CD14-positive monocyte (primary cell): ENCODE measurements at regions not wholly inside any gene's neighbourhood (a gene's known extent, or its start where the extent isn't known, plus 50 kb on each side); places are given as distances from the start of the nearest gene placed in this dataset.

Source experiments
- DNase-seq, 3 donors: peaks; one replicate each; pipeline ENCODE4 v3.0.0-alpha.2; 2011 to 2022
- H2AFZ ChIP-seq: 2 replicates; pipeline ENCODE4 v1.6.0; 2012; ENCODE audit warnings: mild to moderate bottlenecking, low read depth, low read length, inconsistent platforms; ENCODE audit not compliant: insufficient read depth, poor library complexity, severe bottlenecking
- H3K27ac ChIP-seq, 2 donors: 1 replicate in 1 of 2; 2 replicates in 1 of 2; pipeline ENCODE4 v1.5.1; 2012 to 2013; ENCODE audit warnings: low read length in 2 of 2, control low read depth in 1 of 2, inconsistent platforms in 1 of 2, low read depth in 1 of 2, mild to moderate bottlenecking in 1 of 2
- H3K27me3 ChIP-seq, 2 donors: one replicate each; pipeline versions ENCODE4 v1.6.0 to v1.6.1; 2011 to 2013; ENCODE audit warnings: low read length in 2 of 2; ENCODE audit not compliant: control insufficient read depth in 2 of 2, insufficient read depth in 2 of 2
- H3K36me3 ChIP-seq, 2 donors: replicated peaks in 1 of 2; 1 replicate in 1 of 2; 2 replicates in 1 of 2; pipeline versions ENCODE4 v1.5.1 to v1.6.1; 2012 to 2013; ENCODE audit warnings: low read length in 2 of 2, control low read depth in 1 of 2, inconsistent platforms in 1 of 2, mild to moderate bottlenecking in 1 of 2; ENCODE audit not compliant: insufficient read depth in 2 of 2, control insufficient read depth in 1 of 2
- H3K4me1 ChIP-seq, 2 donors: 1 replicate in 1 of 2; 2 replicates in 1 of 2; pipeline versions ENCODE4 v1.5.1 to v1.6.1; 2012 to 2013; ENCODE audit warnings: low read length in 2 of 2, control low read depth in 1 of 2, inconsistent platforms in 1 of 2, mild to moderate bottlenecking in 1 of 2, moderate library complexity in 1 of 2; ENCODE audit not compliant: insufficient read depth in 2 of 2, control insufficient read depth in 1 of 2
- H3K4me2 ChIP-seq: replicated peaks from 2 replicates; pipeline ENCODE3; 2012; ENCODE audit warnings: low read length, moderate library complexity, mild to moderate bottlenecking; ENCODE audit not compliant: poor library complexity, severe bottlenecking; ENCODE audit errors: extremely low read depth
- H3K4me3 ChIP-seq, 3 experiments: fragments of 200-600 bp in 1 of 3; sonication (generic) in 1 of 3; replicated peaks in 1 of 3; 1 replicate in 2 of 3; 2 replicates in 1 of 3; pipeline ENCODE4 v1.5.1; 2011 to 2013; ENCODE audit warnings: low read length in 3 of 3, mild to moderate bottlenecking in 3 of 3, control low read depth in 2 of 3, low read depth in 2 of 3, inconsistent platforms in 1 of 3, moderate library complexity in 1 of 3
- H3K79me2 ChIP-seq: 2 replicates; pipeline ENCODE4 v1.6.0; 2012; ENCODE audit warnings: mild to moderate bottlenecking, control low read depth, inconsistent platforms, low read length, moderate library complexity; ENCODE audit not compliant: insufficient read depth
- H3K9ac ChIP-seq: 2 replicates; pipeline ENCODE4 v1.6.0; 2017; ENCODE audit warnings: low read length, mild to moderate bottlenecking; ENCODE audit not compliant: insufficient read depth, poor library complexity, severe bottlenecking
- H3K9me3 ChIP-seq, 2 donors: replicated peaks in 1 of 2; 1 replicate in 1 of 2; 2 replicates in 1 of 2; pipeline versions ENCODE4 v1.5.1 to v1.6.1; 2012 to 2013; ENCODE audit warnings: low read length in 2 of 2, control low read depth in 1 of 2; ENCODE audit not compliant: control insufficient read depth in 1 of 2, insufficient read depth in 1 of 2
- H4K20me1 ChIP-seq: 2 replicates; pipeline ENCODE4 v1.6.0; 2012; ENCODE audit warnings: mild to moderate bottlenecking, low read length, control low read depth, moderate library complexity; ENCODE audit not compliant: insufficient read depth
- H3K27ac Mint-ChIP-seq, 7 donors: one replicate each; pipeline ENCODE4 v1.8.0; 2020; ENCODE audit warnings: mild to moderate bottlenecking in 7 of 7, mixed read lengths in 7 of 7, moderate library complexity in 6 of 7, inconsistent platforms in 2 of 7
- H3K27me3 Mint-ChIP-seq, 3 donors: one replicate each; pipeline ENCODE4 v1.8.0; 2021 to 2022; ENCODE audit warnings: low read depth in 3 of 3, mild to moderate bottlenecking in 3 of 3, mixed read lengths in 3 of 3, moderate library complexity in 3 of 3, inconsistent platforms in 1 of 3
- H3K36me3 Mint-ChIP-seq, 2 donors: one replicate each; pipeline ENCODE4 v1.8.0; 2020; ENCODE audit warnings: mixed read lengths in 2 of 2, inconsistent platforms in 1 of 2, mild to moderate bottlenecking in 1 of 2
- H3K4me1 Mint-ChIP-seq: one replicate; pipeline ENCODE4 v1.8.0; 2020; ENCODE audit warnings: mild to moderate bottlenecking, mixed read lengths
- H3K4me3 Mint-ChIP-seq, 2 donors: one replicate each; pipeline ENCODE4 v1.8.0; 2020; ENCODE audit warnings: mild to moderate bottlenecking in 2 of 2, mixed read lengths in 2 of 2, moderate library complexity in 1 of 2
- H3K9me3 Mint-ChIP-seq, 7 donors: one replicate each; pipeline ENCODE4 v1.8.0; 2020 to 2022; ENCODE audit warnings: mixed read lengths in 7 of 7, mild to moderate bottlenecking in 6 of 7, moderate library complexity in 6 of 7, inconsistent platforms in 2 of 7
- CTCF ChIP-seq: fragments of 200-600 bp; IDR thresholded peaks from one replicate; pipeline ENCODE4 v1.8.0; 2022; ENCODE audit warnings: antibody characterized with exemption, mild to moderate bottlenecking
- WGBS: methylation state at CpG from one replicate; pipeline ENCODE4 v1.1.5; 2013; ENCODE audit warnings: missing lambda C conversion rate; ENCODE audit not compliant: insufficient coverage; 5-methylcytosine and 5-hydroxymethylcytosine counted together
- intact Hi-C, 2 donors: fragments of 100-400 bp; cut with micrococcal nuclease; formaldehyde crosslinking; loops; one replicate each; pipeline versions ENCODE4 v1.15.0 to v1.15.1; 2023

DNA sequence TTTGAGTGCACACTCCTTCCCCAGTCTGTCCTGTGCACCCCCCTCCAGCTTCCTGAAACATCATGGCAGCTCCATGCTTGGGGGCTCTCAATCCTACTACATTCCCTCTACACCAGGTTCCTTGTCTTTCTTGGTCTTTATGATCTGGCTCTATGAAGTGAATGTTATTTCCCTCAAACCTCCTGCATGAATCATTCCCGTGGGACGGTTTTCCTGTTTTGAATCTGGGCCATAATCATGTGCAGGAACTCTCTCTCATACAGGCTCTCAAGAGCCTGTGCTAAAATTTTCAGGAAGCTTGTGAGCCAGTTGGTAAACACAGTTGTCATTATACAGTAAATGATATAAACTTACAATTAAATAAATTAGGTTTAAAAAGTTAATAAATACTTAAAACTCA, 89.8 kb upstream of the KCNE2 start:
- H3K36me3 ChIP-seq: no peaks in the 10 kb centered on the region
- no peaks in the 10 kb centered on the region for H3K27me3 ChIP-seq
- H3K4me3 ChIP-seq: no peak overlapping the region
- H2AFZ ChIP-seq: no peak overlapping the region
- intact Hi-C loops: no loop called here
- Mint-ChIP-seq H3K4me3 (no peak overlapping the region), H3K27me3 (peaks cover 2 to 9% (median 4%) of the 10 kb centered on the region in 3 donors), H3K36me3 (no peaks in the 10 kb centered on the region), H3K9me3 (peaks cover 0 to 11% (median 5%) of the 10 kb centered on the region in 7 donors), H3K27ac (no peak overlapping the region), H3K4me1 (peaks cover 4% of the 10 kb centered on the region)
- no peaks in the 10 kb centered on the region for H4K20me1 ChIP-seq
- no peak overlapping the region for H3K4me2 ChIP-seq
- no peaks in the 10 kb centered on the region for H3K4me1 ChIP-seq
- WGBS: no CpG with 5 or more reads among the region's 2 CpGs
- no peak overlapping the region for H3K9ac ChIP-seq
- DNase-seq: no peak
- no peak for TF ChIP-seq CTCF
- H3K9me3 ChIP-seq: no peaks in the 10 kb centered on the region
- H3K27ac ChIP-seq: no peak overlapping the region
- no peaks in the 10 kb centered on the region for H3K79me2 ChIP-seq

DNA sequence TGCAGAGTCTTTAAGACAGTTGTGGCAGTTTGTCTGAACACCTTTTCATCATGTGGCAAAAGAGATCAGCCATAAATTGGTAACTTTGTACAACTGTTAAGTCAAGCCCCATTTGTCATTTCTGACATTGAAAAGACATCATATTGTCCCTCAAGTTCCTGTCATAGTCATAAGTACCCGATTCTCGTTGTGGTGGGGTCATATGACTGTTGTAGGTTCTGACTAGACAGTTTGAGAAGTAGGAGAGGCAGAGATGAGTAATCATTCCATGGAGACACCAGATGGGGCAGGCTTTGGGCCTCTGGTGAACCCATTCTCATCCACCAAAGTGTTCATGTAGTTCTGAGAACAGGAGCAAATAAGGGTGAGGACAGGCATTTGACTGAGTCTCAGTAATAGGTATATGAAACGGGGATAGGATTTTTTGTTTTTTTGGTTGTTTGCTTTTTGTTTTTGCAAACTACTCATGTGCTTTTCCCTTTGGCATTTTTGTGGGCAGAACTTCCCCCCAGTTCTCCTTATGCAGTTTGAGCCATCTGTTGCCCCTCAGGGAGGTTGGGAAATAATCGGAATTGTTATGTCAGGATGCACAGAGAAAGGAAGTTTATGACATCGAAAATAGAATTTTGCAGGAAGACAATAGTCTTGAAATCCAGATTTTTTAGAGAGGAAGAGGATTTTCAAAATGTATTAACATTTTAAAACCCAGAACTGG, 86.9 kb upstream of the KCNE2 start:
- no peaks in the 10 kb centered on the region for H4K20me1 ChIP-seq
- H3K27ac ChIP-seq: no peak overlapping the region
- H3K4me1 ChIP-seq: no peaks in the 10 kb centered on the region
- peak in 1 of 3 donors; percentile 6 for DNase-seq
- Mint-ChIP-seq H3K27me3 (peaks cover 2 to 7% (median 4%) of the 10 kb centered on the region in 3 donors), H3K4me1 (peaks cover 4% of the 10 kb centered on the region), H3K36me3 (no peaks in the 10 kb centered on the region), H3K9me3 (peaks cover 0 to 15% (median 5%) of the 10 kb centered on the region in 7 donors), H3K4me3 (no peak overlapping the region), H3K27ac (peak overlapping the region in 1 of 7 donors; percentile 54)
- H3K79me2 ChIP-seq: no peaks in the 10 kb centered on the region
- intact Hi-C loops: no loop called here
- no peaks in the 10 kb centered on the region for H3K36me3 ChIP-seq
- no peaks in the 10 kb centered on the region for H3K9me3 ChIP-seq
- no peak for TF ChIP-seq CTCF
- H3K27me3 ChIP-seq: no peaks in the 10 kb centered on the region
- H3K4me3 ChIP-seq: no peak overlapping the region
- no peak overlapping the region for H2AFZ ChIP-seq
- no CpG with 5 or more reads among the region's 5 CpGs for WGBS
- no peak overlapping the region for H3K4me2 ChIP-seq
- no peak overlapping the region for H3K9ac ChIP-seq
